Panc1 (cell line): ENCODE measurements at regions not wholly inside any gene's neighbourhood (a gene's known extent, or its start where the extent isn't known, plus 50 kb on each side); places are given as distances from the start of the nearest gene placed in this dataset.

Experiments used
- ATAC-seq: fragments of 200-7000 bp; cut with Tn5 transposase; 2 replicates; pipeline ENCODE4 v1.9.1; 2020; ENCODE audit warnings: mild to moderate bottlenecking, moderate library complexity
- BruUV-seq: library from RNA; stranded (reverse); fragments of 400-500 nt; replicated peaks from 2 replicates; lab custom pipeline; 2021; lab: Mats Ljungman, UMichigan
- CTCF ChIA-PET: fragments of 300-600 bp; sonication (Branson Sonifier 250); formaldehyde crosslinking; loops from one replicate; lab custom pipeline; 2022; ENCODE audit warnings: antibody characterized with exemption; lab: Charles Lee
- POLR2A ChIA-PET: fragments of 300-600 bp; sonication (Branson Sonifier 250); formaldehyde crosslinking; loops from one replicate; lab custom pipeline; 2022; ENCODE audit warnings: antibody characterized with exemption; lab: Charles Lee
- DNase-seq: peaks from one replicate; pipeline ENCODE4 v3.0.0-alpha.2; 2010; ENCODE audit warnings: low read depth, low spot score
- H3K27ac ChIP-seq: 2 replicates; pipeline ENCODE4 v1.5.1; 2011; ENCODE audit warnings: mild to moderate bottlenecking, low read length, inconsistent platforms
- H3K27me3 ChIP-seq: fragments of 200-500 bp; sonication (Bioruptor generic); 2 replicates; pipeline ENCODE4 v1.6.0; 2014; ENCODE audit warnings: low read length, inconsistent platforms; ENCODE audit not compliant: control insufficient read depth, insufficient read depth
- H3K36me3 ChIP-seq: fragments of 200-500 bp; sonication (Bioruptor generic); 2 replicates; pipeline ENCODE4 v1.5.1; 2014; ENCODE audit warnings: inconsistent platforms, mild to moderate bottlenecking, low read length, moderate library complexity; ENCODE audit not compliant: control insufficient read depth, insufficient read depth
- H3K4me1 ChIP-seq: 2 replicates; pipeline ENCODE4 v1.5.1; 2011; ENCODE audit warnings: inconsistent platforms, mild to moderate bottlenecking, low read length, moderate library complexity; ENCODE audit not compliant: control insufficient read depth, insufficient read depth
- H3K4me3 ChIP-seq, 2 experiments: 2 replicates each; pipeline ENCODE4 v1.5.1; 2011 to 2012; ENCODE audit warnings: low read depth in 2 of 2, low read length in 2 of 2, mild to moderate bottlenecking in 2 of 2, inconsistent platforms in 1 of 2, moderate library complexity in 1 of 2
- H3K9me3 ChIP-seq: fragments of 200-500 bp; sonication (Bioruptor generic); 2 replicates; pipeline ENCODE4 v1.5.1; 2014; ENCODE audit warnings: low read depth, mild to moderate bottlenecking, inconsistent platforms, low read length, moderate library complexity; ENCODE audit not compliant: control insufficient read depth, insufficient read depth
- POLR2AphosphoS5 ChIP-seq: IDR thresholded peaks from 2 replicates; pipeline ENCODE4 v1.6.1; 2012; ENCODE audit warnings: mild to moderate bottlenecking, low read depth, low read length, moderate library complexity
- SIN3A ChIP-seq: IDR thresholded peaks from 2 replicates; pipeline ENCODE4 v1.6.1; 2012; ENCODE audit warnings: low read depth, mild to moderate bottlenecking, low read length, moderate library complexity, borderline replicate concordance; ENCODE audit not compliant: insufficient read depth
- TCF7L2 ChIP-seq: IDR thresholded peaks from 2 replicates; pipeline ENCODE4 v1.6.1; 2011; ENCODE audit warnings: mild to moderate bottlenecking, low read depth, low read length, inconsistent platforms
- in situ Hi-C: cut with HindIII; loops from 2 replicates; pipeline ENCODE4 v1.10.0; 2016; ENCODE audit warnings: low sequenced_read_pairs, low pct_unique_long_range_greater_than_20kb
- intact Hi-C: fragments of 100-400 bp; cut with micrococcal nuclease; formaldehyde crosslinking; loops from one replicate; pipeline ENCODE4 v1.10.0; 2022; ENCODE audit not compliant: unreplicated experiment
- TF ChIP-seq, protein P1 (sequence below): fragments of 450-650 bp; IDR thresholded peaks from 2 replicates; pipeline ENCODE4 v1.5.1; 2017; ENCODE audit warnings: mild to moderate bottlenecking
- TF ChIP-seq, protein P2 (sequence below), 2 experiments: IDR thresholded peaks; 2 replicates each; pipeline ENCODE4 v1.6.1; 2011 to 2012; ENCODE audit warnings: low read depth in 2 of 2, control low read depth in 1 of 2, low read length in 1 of 2, mild to moderate bottlenecking in 1 of 2, moderate library complexity in 1 of 2; ENCODE audit not compliant: insufficient read depth in 1 of 2

DNA sequence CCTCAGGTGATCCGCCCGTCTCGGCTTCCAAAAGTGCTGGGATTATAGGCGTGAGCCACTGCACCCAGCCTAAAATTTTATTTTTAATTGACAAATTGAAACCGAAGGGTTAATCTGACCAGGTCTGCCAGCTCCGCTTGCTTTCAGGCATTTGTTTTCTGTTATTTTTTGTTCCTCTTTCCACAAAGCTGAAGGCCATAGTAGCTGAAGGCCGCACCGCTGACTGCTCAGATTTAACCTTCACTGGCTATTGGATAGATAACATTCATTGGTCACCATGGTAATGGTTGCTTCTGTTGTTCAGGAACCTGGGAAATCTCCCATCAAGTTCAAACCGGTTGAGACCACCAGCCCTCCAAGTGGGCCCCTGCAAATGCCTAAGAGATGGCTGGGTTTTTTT lies 124.5 kb upstream of the USP29 start:
- DNase-seq = no peak
- POLR2A ChIA-PET = no interaction called here
- no TSS peak for BruUV-seq
- TF ChIP-seq TCF7L2 = no peak
- H3K9me3 ChIP-seq = no peaks in the 10 kb centered on the region
- H3K27ac ChIP-seq = no peak overlapping the region
- H3K27me3 ChIP-seq = peaks cover 2% of the 10 kb centered on the region; the same call in 1 of the 2 replicates
- no peak overlapping the region for H3K4me3 ChIP-seq
- in situ Hi-C loops = no loop called here
- intact Hi-C loops = no loop called here
- no peaks in the 10 kb centered on the region for H3K36me3 ChIP-seq
- no peak for ATAC-seq
- H3K4me1 ChIP-seq = no peaks in the 10 kb centered on the region
- CTCF ChIA-PET = no interaction called here

DNA sequence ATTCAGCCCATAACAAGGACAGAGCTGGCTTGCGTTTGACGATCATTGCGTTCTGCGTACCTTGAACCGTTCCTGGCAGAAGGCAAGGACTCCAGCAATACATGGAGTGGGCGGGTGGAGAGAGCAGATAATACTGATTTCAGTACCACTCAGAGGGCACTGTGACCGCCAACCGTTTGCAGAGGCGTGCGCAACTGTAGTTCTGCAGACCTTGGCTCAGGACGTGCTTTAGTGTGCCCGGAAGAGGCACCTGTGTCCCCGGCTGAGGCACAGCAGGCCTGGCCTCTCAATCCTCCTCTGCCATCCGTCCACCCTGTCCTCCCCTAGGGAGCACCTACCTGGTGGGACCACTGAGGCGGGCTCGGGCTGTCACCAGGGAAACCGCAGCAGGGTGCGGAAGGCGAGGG lies 117.6 kb upstream of the USP29 start:
- DNase-seq = no peak
- H3K9me3 ChIP-seq = no peaks in the 10 kb centered on the region
- no TSS peak for BruUV-seq
- intact Hi-C loops = no loop called here
- H3K36me3 ChIP-seq = no peaks in the 10 kb centered on the region
- ChIA-PET CTCF (no interaction called here), POLR2A (no interaction called here)
- H3K27me3 ChIP-seq = no peaks in the 10 kb centered on the region
- no peaks in the 10 kb centered on the region for H3K4me1 ChIP-seq
- no peak overlapping the region for H3K27ac ChIP-seq
- in situ Hi-C loops = no loop called here
- no peak for ATAC-seq
- no peak overlapping the region for H3K4me3 ChIP-seq
- TF ChIP-seq SIN3A (no peak), POLR2AphosphoS5 (no peak), TCF7L2 (no peak)
- TF ChIP-seq, protein P1, sequence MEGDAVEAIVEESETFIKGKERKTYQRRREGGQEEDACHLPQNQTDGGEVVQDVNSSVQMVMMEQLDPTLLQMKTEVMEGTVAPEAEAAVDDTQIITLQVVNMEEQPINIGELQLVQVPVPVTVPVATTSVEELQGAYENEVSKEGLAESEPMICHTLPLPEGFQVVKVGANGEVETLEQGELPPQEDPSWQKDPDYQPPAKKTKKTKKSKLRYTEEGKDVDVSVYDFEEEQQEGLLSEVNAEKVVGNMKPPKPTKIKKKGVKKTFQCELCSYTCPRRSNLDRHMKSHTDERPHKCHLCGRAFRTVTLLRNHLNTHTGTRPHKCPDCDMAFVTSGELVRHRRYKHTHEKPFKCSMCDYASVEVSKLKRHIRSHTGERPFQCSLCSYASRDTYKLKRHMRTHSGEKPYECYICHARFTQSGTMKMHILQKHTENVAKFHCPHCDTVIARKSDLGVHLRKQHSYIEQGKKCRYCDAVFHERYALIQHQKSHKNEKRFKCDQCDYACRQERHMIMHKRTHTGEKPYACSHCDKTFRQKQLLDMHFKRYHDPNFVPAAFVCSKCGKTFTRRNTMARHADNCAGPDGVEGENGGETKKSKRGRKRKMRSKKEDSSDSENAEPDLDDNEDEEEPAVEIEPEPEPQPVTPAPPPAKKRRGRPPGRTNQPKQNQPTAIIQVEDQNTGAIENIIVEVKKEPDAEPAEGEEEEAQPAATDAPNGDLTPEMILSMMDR = no peak
- TF ChIP-seq, protein P2, sequence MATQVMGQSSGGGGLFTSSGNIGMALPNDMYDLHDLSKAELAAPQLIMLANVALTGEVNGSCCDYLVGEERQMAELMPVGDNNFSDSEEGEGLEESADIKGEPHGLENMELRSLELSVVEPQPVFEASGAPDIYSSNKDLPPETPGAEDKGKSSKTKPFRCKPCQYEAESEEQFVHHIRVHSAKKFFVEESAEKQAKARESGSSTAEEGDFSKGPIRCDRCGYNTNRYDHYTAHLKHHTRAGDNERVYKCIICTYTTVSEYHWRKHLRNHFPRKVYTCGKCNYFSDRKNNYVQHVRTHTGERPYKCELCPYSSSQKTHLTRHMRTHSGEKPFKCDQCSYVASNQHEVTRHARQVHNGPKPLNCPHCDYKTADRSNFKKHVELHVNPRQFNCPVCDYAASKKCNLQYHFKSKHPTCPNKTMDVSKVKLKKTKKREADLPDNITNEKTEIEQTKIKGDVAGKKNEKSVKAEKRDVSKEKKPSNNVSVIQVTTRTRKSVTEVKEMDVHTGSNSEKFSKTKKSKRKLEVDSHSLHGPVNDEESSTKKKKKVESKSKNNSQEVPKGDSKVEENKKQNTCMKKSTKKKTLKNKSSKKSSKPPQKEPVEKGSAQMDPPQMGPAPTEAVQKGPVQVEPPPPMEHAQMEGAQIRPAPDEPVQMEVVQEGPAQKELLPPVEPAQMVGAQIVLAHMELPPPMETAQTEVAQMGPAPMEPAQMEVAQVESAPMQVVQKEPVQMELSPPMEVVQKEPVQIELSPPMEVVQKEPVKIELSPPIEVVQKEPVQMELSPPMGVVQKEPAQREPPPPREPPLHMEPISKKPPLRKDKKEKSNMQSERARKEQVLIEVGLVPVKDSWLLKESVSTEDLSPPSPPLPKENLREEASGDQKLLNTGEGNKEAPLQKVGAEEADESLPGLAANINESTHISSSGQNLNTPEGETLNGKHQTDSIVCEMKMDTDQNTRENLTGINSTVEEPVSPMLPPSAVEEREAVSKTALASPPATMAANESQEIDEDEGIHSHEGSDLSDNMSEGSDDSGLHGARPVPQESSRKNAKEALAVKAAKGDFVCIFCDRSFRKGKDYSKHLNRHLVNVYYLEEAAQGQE (IDR thresholded peaks at IDR 0.05; ENCODE audit: insufficient read depth in 1 of 2, low read depth in 2 of 2, low read length in 1 of 2) = no peak

DNA sequence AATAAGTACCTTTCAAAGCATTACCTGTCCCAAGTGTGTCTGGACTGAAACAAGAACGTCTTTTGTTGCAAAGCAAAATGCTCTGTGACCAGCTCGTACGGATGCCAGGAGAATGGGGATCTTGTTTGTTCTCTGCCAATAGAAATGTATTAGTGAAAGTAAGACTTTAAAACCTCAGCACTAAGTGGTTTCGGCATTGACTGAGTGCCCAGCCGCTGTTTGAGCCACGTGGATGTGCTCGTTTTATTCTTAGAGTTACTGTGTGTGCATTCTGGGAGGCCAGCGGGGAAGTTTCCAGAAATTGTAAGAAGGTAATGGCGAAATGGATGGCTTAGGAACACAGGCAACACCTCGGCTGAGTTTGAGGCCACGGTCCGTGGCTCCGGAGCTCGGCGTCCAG lies 117.1 kb upstream of the USP29 start:
- intact Hi-C loops (no loop called here), in situ Hi-C loops (no loop called here)
- H3K4me1 ChIP-seq = no peaks in the 10 kb centered on the region
- H3K36me3 ChIP-seq = no peaks in the 10 kb centered on the region
- no peak for DNase-seq
- no peak overlapping the region for H3K27ac ChIP-seq
- H3K4me3 ChIP-seq = no peak overlapping the region
- no peak for ATAC-seq
- no peaks in the 10 kb centered on the region for H3K9me3 ChIP-seq
- TF ChIP-seq TCF7L2 (no peak), POLR2AphosphoS5 (no peak)
- TF ChIP-seq, protein P1 = no peak
- TF ChIP-seq, protein P2 (IDR thresholded peaks at IDR 0.05; ENCODE audit: insufficient read depth in 1 of 2, low read depth in 2 of 2, low read length in 1 of 2) = no peak
- ChIA-PET POLR2A (no interaction called here), CTCF (no interaction called here)
- H3K27me3 ChIP-seq = no peaks in the 10 kb centered on the region
- BruUV-seq = no TSS peak
